ENCODE measurements at regions not wholly inside any gene's neighbourhood (a gene's known extent, or its start where the extent isn't known, plus 50 kb on each side); places are given as distances from the start of the nearest gene placed in this dataset.
"Not testable (repeated sequence)": the region's sequence is repeated elsewhere in the genome, so short reads cannot be mapped to it uniquely, and the experiment has no call there.

DNA sequence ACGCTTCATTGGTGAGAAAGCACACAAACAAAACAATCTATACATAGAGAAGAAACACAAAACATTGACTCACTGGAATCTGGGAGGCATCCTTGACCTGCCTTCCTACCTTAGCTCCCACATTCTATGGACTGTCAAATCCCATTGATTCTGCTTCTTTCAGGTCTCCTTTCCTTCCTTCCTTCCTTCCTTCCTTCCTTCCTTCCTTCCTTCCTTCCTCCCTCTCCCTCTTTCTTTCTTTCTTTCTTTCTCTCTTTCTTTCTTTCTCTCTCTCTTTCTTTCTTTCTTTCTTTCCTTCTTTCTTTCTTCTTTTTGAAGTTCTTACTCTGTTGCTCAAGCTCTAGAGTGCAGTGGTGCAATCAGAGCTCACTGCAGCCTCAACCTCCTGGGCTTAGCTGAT lies 108.0 kb upstream of the SGK1 start:
- H3K36me3 ChIP-seq (replicated peaks in 1 of 2; ENCODE audit: control insufficient read depth in 2 of 2, insufficient read depth in 2 of 2, low read length in 2 of 2); H3K14ac ChIP-seq (ENCODE audit: low read length); H3K79me1 ChIP-seq (ENCODE audit: low read depth, low read length); H3K9me3 ChIP-seq (replicated peaks in 1 of 2; ENCODE audit: control insufficient read depth in 2 of 2, insufficient read depth in 1 of 2, low read depth in 1 of 2, low read length in 2 of 2); H3K27me3 ChIP-seq (ENCODE audit: control insufficient read depth in 3 of 3, insufficient read depth in 3 of 3, low read depth in 1 of 3, low read length in 3 of 3); H2AFZ ChIP-seq (ENCODE audit: low read length); H3K4me3 ChIP-seq (ENCODE audit: low read length in 2 of 2); H3K4ac ChIP-seq (ENCODE audit: low read length); H2AK5ac ChIP-seq (ENCODE audit: low read depth, low read length); H2BK15ac ChIP-seq (ENCODE audit: low read length); H4K8ac ChIP-seq (ENCODE audit: low read depth, low read length); H4K91ac ChIP-seq (ENCODE audit: low read depth, low read length, poor library complexity); H3K4me1 ChIP-seq (ENCODE audit: control insufficient read depth in 2 of 2, insufficient read depth in 1 of 2, low read depth in 1 of 2, low read length in 2 of 2); H2BK12ac ChIP-seq (ENCODE audit: low read length); H3K4me2 ChIP-seq (ENCODE audit: insufficient read depth, low read length, poor library complexity, severe bottlenecking); H3K18ac ChIP-seq (ENCODE audit: low read length); H2BK120ac ChIP-seq (ENCODE audit: low read depth, low read length); H3K9ac ChIP-seq (ENCODE audit: low read depth, low read length, poor library complexity); DNase-seq (ENCODE audit: low spot score); H3K27ac ChIP-seq (replicated peaks; ENCODE audit: low read length); H2BK5ac ChIP-seq (ENCODE audit: low read length); H3K23ac ChIP-seq (ENCODE audit: low read depth, low read length, poor library complexity): not testable (repeated sequence)
- no CpG with 5 or more reads among the region's 1 CpG for WGBS, 2 donors (ENCODE audit: extremely low coverage in 2 of 2, insufficient read length in 2 of 2, insufficient replicate concordance in 1 of 2)

- Histone ChIP-seq H3K4me1 (ENCODE audit: control insufficient read depth in 2 of 2, insufficient read depth in 1 of 2, low read depth in 1 of 2, low read length in 2 of 2) (no peaks in the 10 kb centered on the region), H2AK5ac (ENCODE audit: low read depth, low read length) (no peak overlapping the region), H2BK15ac (ENCODE audit: low read length) (no peak overlapping the region), H2BK12ac (ENCODE audit: low read length) (no peak overlapping the region), H4K8ac (ENCODE audit: low read depth, low read length) (no peak overlapping the region), H2BK5ac (ENCODE audit: low read length) (no peak overlapping the region), H3K23ac (ENCODE audit: low read depth, low read length, poor library complexity) (no peak overlapping the region), H4K91ac (ENCODE audit: low read depth, low read length, poor library complexity) (no peak overlapping the region), H2AFZ (ENCODE audit: low read length) (no peak overlapping the region), H3K27me3 (ENCODE audit: control insufficient read depth in 3 of 3, insufficient read depth in 3 of 3, low read depth in 1 of 3, low read length in 3 of 3) (no peaks in the 10 kb centered on the region), H3K14ac (ENCODE audit: low read length) (no peak overlapping the region), H3K4ac (ENCODE audit: low read length) (no peak overlapping the region), H3K18ac (ENCODE audit: low read length) (no peak overlapping the region), H2BK120ac (ENCODE audit: low read depth, low read length) (no peak overlapping the region), H3K36me3 (replicated peaks in 1 of 2; ENCODE audit: control insufficient read depth in 2 of 2, insufficient read depth in 2 of 2, low read length in 2 of 2) (no peaks in the 10 kb centered on the region), H3K4me3 (ENCODE audit: low read length in 2 of 2) (no peak overlapping the region), H3K9ac (ENCODE audit: low read depth, low read length, poor library complexity) (no peak overlapping the region), H3K4me2 (ENCODE audit: insufficient read depth, low read length, poor library complexity, severe bottlenecking) (no peak overlapping the region), H3K9me3 (replicated peaks in 1 of 2; ENCODE audit: control insufficient read depth in 2 of 2, insufficient read depth in 1 of 2, low read depth in 1 of 2, low read length in 2 of 2) (no peaks in the 10 kb centered on the region), H3K79me1 (ENCODE audit: low read depth, low read length) (no peaks in the 10 kb centered on the region), H3K27ac (replicated peaks; ENCODE audit: low read length) (no peak overlapping the region)
- WGBS, 2 donors (ENCODE audit: extremely low coverage in 2 of 2, insufficient read length in 2 of 2, insufficient replicate concordance in 1 of 2) = no CpG with 5 or more reads among the region's 6 CpGs
- no peak for DNase-seq (ENCODE audit: low spot score)
Measured at GRCh38 chr6:134425513-134425912, 107.6 kb upstream of the SGK1 start.

GRCh38 chr6:134424798-134425170 lies 106.9 kb upstream of the SGK1 start:
- Histone ChIP-seq H2BK12ac (ENCODE audit: low read length) (no peak overlapping the region), H3K18ac (ENCODE audit: low read length) (no peak overlapping the region), H4K8ac (ENCODE audit: low read depth, low read length) (no peak overlapping the region), H3K4me1 (ENCODE audit: control insufficient read depth in 2 of 2, insufficient read depth in 1 of 2, low read depth in 1 of 2, low read length in 2 of 2) (no peaks in the 10 kb centered on the region), H3K9ac (ENCODE audit: low read depth, low read length, poor library complexity) (no peak overlapping the region), H2BK120ac (ENCODE audit: low read depth, low read length) (no peak overlapping the region), H3K9me3 (replicated peaks in 1 of 2; ENCODE audit: control insufficient read depth in 2 of 2, insufficient read depth in 1 of 2, low read depth in 1 of 2, low read length in 2 of 2) (no peaks in the 10 kb centered on the region), H4K91ac (ENCODE audit: low read depth, low read length, poor library complexity) (no peak overlapping the region), H3K4me2 (ENCODE audit: insufficient read depth, low read length, poor library complexity, severe bottlenecking) (no peak overlapping the region), H3K4ac (ENCODE audit: low read length) (no peak overlapping the region), H2BK15ac (ENCODE audit: low read length) (no peak overlapping the region), H2AFZ (ENCODE audit: low read length) (no peak overlapping the region), H3K36me3 (replicated peaks in 1 of 2; ENCODE audit: control insufficient read depth in 2 of 2, insufficient read depth in 2 of 2, low read length in 2 of 2) (no peaks in the 10 kb centered on the region), H3K4me3 (ENCODE audit: low read length in 2 of 2) (no peak overlapping the region), H3K14ac (ENCODE audit: low read length) (no peak overlapping the region), H3K27me3 (ENCODE audit: control insufficient read depth in 3 of 3, insufficient read depth in 3 of 3, low read depth in 1 of 3, low read length in 3 of 3) (no peaks in the 10 kb centered on the region), H2BK5ac (ENCODE audit: low read length) (no peak overlapping the region), H3K27ac (replicated peaks; ENCODE audit: low read length) (no peak overlapping the region), H2AK5ac (ENCODE audit: low read depth, low read length) (no peak overlapping the region), H3K23ac (ENCODE audit: low read depth, low read length, poor library complexity) (no peak overlapping the region), H3K79me1 (ENCODE audit: low read depth, low read length) (no peaks in the 10 kb centered on the region)
- WGBS, 2 donors (ENCODE audit: extremely low coverage in 2 of 2, insufficient read length in 2 of 2, insufficient replicate concordance in 1 of 2) = no CpG with 5 or more reads among the region's 1 CpG
- no peak for DNase-seq (ENCODE audit: low spot score)

DNA sequence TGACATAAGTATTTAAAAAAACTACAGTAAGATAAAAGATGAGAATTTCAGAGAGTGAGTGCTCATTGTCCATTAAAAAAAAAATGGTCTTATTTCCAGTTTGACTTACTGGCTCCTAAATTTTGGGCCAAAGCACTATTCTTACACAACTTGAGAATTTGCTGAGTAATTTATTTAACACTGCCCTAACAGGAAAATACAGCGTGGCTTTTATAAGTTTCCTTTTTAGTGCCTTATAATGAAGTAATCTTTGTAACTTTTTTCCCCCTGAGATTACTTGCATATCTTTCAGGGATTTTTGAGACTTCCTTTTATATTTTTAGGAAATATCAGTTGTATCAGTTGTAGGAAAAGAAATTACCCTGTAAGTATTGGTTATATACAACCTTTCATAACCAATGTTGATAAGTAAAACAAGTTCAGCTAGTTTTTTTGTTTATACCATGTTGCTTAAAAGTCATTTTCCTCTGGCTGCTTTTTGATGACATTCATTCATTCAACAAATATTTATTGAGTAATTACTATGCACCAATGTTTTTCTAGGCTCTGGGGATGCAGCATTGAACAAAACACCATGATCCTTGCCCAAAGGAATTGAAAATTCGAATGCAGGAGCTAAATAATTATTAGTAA lies 106.4 kb upstream of the SGK1 start:
- Histone ChIP-seq H3K9ac (ENCODE audit: low read depth, low read length, poor library complexity) (no peak overlapping the region), H3K4me1 (ENCODE audit: control insufficient read depth in 2 of 2, insufficient read depth in 1 of 2, low read depth in 1 of 2, low read length in 2 of 2) (no peaks in the 10 kb centered on the region), H2BK120ac (ENCODE audit: low read depth, low read length) (no peak overlapping the region), H3K4ac (ENCODE audit: low read length) (no peak overlapping the region), H4K8ac (ENCODE audit: low read depth, low read length) (no peak overlapping the region), H3K36me3 (replicated peaks in 1 of 2; ENCODE audit: control insufficient read depth in 2 of 2, insufficient read depth in 2 of 2, low read length in 2 of 2) (no peaks in the 10 kb centered on the region), H3K9me3 (replicated peaks in 1 of 2; ENCODE audit: control insufficient read depth in 2 of 2, insufficient read depth in 1 of 2, low read depth in 1 of 2, low read length in 2 of 2) (no peaks in the 10 kb centered on the region), H3K18ac (ENCODE audit: low read length) (no peak overlapping the region), H3K27me3 (ENCODE audit: control insufficient read depth in 3 of 3, insufficient read depth in 3 of 3, low read depth in 1 of 3, low read length in 3 of 3) (no peaks in the 10 kb centered on the region), H2AK5ac (ENCODE audit: low read depth, low read length) (no peak overlapping the region), H2BK5ac (ENCODE audit: low read length) (no peak overlapping the region), H2AFZ (ENCODE audit: low read length) (no peak overlapping the region), H2BK15ac (ENCODE audit: low read length) (no peak overlapping the region), H3K27ac (replicated peaks; ENCODE audit: low read length) (no peak overlapping the region), H3K4me2 (ENCODE audit: insufficient read depth, low read length, poor library complexity, severe bottlenecking) (no peak overlapping the region), H3K23ac (ENCODE audit: low read depth, low read length, poor library complexity) (no peak overlapping the region), H3K4me3 (ENCODE audit: low read length in 2 of 2) (no peak overlapping the region), H2BK12ac (ENCODE audit: low read length) (no peak overlapping the region), H4K91ac (ENCODE audit: low read depth, low read length, poor library complexity) (no peak overlapping the region), H3K79me1 (ENCODE audit: low read depth, low read length) (no peaks in the 10 kb centered on the region), H3K14ac (ENCODE audit: low read length) (no peak overlapping the region)
- no peak for DNase-seq (ENCODE audit: low spot score)
- WGBS, 2 donors (ENCODE audit: extremely low coverage in 2 of 2, insufficient read length in 2 of 2, insufficient replicate concordance in 1 of 2) = no CpG with 5 or more reads among the region's 2 CpGs

Data from neuronal stem cell (in vitro differentiated cells).